OCI-LY3 (cell line): ENCODE measurements at regions not wholly inside any gene's neighbourhood (a gene's known extent, or its start where the extent isn't known, plus 50 kb on each side); places are given as distances from the start of the nearest gene placed in this dataset.

Source experiments
- EZH2phosphoT487 ChIP-seq: fragments of 200-600 bp; shearing (Covaris generic); IDR thresholded peaks from 2 replicates; pipeline ENCODE4 v1.6.1; 2018; ENCODE audit warnings: antibody characterized with exemption, mixed run types, low read depth
- TF ChIP-seq, protein P1 (sequence below): fragments of 200-600, 300-600 bp; sonication (generic); IDR thresholded peaks from 2 replicates; pipeline ENCODE4 v1.5.1; 2014; ENCODE audit warnings: antibody characterized with exemption, low read length, low read depth

- TF ChIP-seq, protein P1, sequence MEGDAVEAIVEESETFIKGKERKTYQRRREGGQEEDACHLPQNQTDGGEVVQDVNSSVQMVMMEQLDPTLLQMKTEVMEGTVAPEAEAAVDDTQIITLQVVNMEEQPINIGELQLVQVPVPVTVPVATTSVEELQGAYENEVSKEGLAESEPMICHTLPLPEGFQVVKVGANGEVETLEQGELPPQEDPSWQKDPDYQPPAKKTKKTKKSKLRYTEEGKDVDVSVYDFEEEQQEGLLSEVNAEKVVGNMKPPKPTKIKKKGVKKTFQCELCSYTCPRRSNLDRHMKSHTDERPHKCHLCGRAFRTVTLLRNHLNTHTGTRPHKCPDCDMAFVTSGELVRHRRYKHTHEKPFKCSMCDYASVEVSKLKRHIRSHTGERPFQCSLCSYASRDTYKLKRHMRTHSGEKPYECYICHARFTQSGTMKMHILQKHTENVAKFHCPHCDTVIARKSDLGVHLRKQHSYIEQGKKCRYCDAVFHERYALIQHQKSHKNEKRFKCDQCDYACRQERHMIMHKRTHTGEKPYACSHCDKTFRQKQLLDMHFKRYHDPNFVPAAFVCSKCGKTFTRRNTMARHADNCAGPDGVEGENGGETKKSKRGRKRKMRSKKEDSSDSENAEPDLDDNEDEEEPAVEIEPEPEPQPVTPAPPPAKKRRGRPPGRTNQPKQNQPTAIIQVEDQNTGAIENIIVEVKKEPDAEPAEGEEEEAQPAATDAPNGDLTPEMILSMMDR, result no peak
- TF ChIP-seq EZH2phosphoT487, result no peak
Measured at GRCh38 chr13:83086088-83086487, 796.2 kb downstream of the SLITRK1 start.
